C4-2B (cell line): ENCODE measurements at regions not wholly inside any gene's neighbourhood (a gene's known extent, or its start where the extent isn't known, plus 50 kb on each side); places are given as distances from the start of the nearest gene placed in this dataset.
"Not testable (repeated sequence)": the region's sequence is repeated elsewhere in the genome, so short reads cannot be mapped to it uniquely, and the experiment has no call there.

Source experiments
- ZFX ChIP-seq: fragments of 450-650 bp; IDR thresholded peaks from 2 replicates; pipeline ENCODE4 v1.6.1; 2017
- TF ChIP-seq, protein P1 (sequence below): fragments of 450-650 bp; conservative IDR thresholded peaks from 2 replicates; pipeline ENCODE4 v1.5.1; 2017; ENCODE audit warnings: mild to moderate bottlenecking

DNA sequence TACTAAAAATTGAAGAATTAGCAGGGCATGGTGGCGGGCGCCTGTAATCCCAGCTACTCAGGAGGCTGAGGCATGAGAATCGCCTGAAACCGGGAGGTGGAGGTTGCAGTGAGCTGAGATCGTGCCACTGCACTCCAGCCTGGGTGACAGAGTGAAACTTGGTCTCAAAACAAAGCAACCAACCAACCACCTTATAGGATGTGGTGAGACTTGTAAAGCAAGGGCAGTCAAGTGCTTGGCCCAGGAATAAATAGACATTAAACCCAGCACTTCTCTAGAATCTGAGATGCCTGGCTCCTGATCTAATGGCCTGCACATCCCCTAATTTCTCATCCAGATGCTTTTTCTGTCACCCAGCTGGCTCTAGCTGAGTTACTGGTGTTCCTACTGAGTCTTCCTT is 106.2 kb upstream of the MAP1LC3B2 start:
- TF ChIP-seq, protein P1, sequence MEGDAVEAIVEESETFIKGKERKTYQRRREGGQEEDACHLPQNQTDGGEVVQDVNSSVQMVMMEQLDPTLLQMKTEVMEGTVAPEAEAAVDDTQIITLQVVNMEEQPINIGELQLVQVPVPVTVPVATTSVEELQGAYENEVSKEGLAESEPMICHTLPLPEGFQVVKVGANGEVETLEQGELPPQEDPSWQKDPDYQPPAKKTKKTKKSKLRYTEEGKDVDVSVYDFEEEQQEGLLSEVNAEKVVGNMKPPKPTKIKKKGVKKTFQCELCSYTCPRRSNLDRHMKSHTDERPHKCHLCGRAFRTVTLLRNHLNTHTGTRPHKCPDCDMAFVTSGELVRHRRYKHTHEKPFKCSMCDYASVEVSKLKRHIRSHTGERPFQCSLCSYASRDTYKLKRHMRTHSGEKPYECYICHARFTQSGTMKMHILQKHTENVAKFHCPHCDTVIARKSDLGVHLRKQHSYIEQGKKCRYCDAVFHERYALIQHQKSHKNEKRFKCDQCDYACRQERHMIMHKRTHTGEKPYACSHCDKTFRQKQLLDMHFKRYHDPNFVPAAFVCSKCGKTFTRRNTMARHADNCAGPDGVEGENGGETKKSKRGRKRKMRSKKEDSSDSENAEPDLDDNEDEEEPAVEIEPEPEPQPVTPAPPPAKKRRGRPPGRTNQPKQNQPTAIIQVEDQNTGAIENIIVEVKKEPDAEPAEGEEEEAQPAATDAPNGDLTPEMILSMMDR, result not testable (repeated sequence)
- TF ChIP-seq ZFX, result not testable (repeated sequence)
